BE2C (cell line): ENCODE measurements at regions not wholly inside any gene's neighbourhood (a gene's known extent, or its start where the extent isn't known, plus 50 kb on each side); places are given as distances from the start of the nearest gene placed in this dataset.

Experiments
- DNase-seq: peaks from one replicate; pipeline ENCODE4 v3.0.0-alpha.2; 2020
- H3K27me3 ChIP-seq: fragments of 250-450 bp; sonication (Bioruptor Pico); 2 replicates; pipeline ENCODE4 v1.5.1; 2020; ENCODE audit warnings: mild to moderate bottlenecking
- H3K36me3 ChIP-seq: fragments of 250-450 bp; sonication (Bioruptor Pico); 2 replicates; pipeline ENCODE4 v1.5.1; 2020; ENCODE audit warnings: mild to moderate bottlenecking
- H3K4me1 ChIP-seq: fragments of 250-450 bp; sonication (Bioruptor Pico); 2 replicates; pipeline ENCODE4 v1.5.1; 2020
- H3K4me3 ChIP-seq: 2 replicates; pipeline ENCODE4 v1.5.1; 2011; ENCODE audit warnings: low read depth, low read length
- H3K9me3 ChIP-seq: fragments of 250-450 bp; sonication (Bioruptor Pico); 2 replicates; pipeline ENCODE4 v1.5.1; 2020
- CTCF ChIP-seq: IDR thresholded peaks from 2 replicates; pipeline ENCODE4 v1.5.1; 2012; ENCODE audit warnings: mild to moderate bottlenecking, low read depth, low read length

GRCh38 chr6:140393665-140394540 is 1019.5 kb upstream of the CITED2 start:
- DNase-seq = no peak
- no peak for TF ChIP-seq CTCF
- no peaks in the 10 kb centered on the region for H3K4me1 ChIP-seq

GRCh38 chr6:140388815-140389214 is 1014.4 kb upstream of the CITED2 start:
- no peaks in the 10 kb centered on the region for H3K4me1 ChIP-seq
- no peaks in the 10 kb centered on the region for H3K9me3 ChIP-seq
- H3K4me3 ChIP-seq = no peak overlapping the region
- no peak for DNase-seq
- TF ChIP-seq CTCF = no peak
- no peaks in the 10 kb centered on the region for H3K27me3 ChIP-seq
- no peaks in the 10 kb centered on the region for H3K36me3 ChIP-seq

More at GRCh38 chr6:140393665-140394540, 1019.5 kb upstream of the CITED2 start:
- no peaks in the 10 kb centered on the region for H3K27me3 ChIP-seq
- no peaks in the 10 kb centered on the region for H3K36me3 ChIP-seq
- H3K4me3 ChIP-seq = no peak overlapping the region
- no peaks in the 10 kb centered on the region for H3K9me3 ChIP-seq

- TF ChIP-seq CTCF = no peak
- Histone ChIP-seq H3K36me3 (no peaks in the 10 kb centered on the region), H3K9me3 (no peaks in the 10 kb centered on the region)
These were observed 1013.8 kb upstream of the CITED2 start for GRCh38 chr6:140388192-140388802.

GRCh38 chr6:140385679-140386078 is 1011.2 kb upstream of the CITED2 start:
- Histone ChIP-seq H3K27me3 (no peaks in the 10 kb centered on the region), H3K4me1 (no peaks in the 10 kb centered on the region), H3K9me3 (no peaks in the 10 kb centered on the region), H3K36me3 (no peaks in the 10 kb centered on the region), H3K4me3 (no peak overlapping the region)
- no peak for TF ChIP-seq CTCF
- DNase-seq = no peak

More at GRCh38 chr6:140388192-140388802, 1013.8 kb upstream of the CITED2 start:
- Histone ChIP-seq H3K27me3 (no peaks in the 10 kb centered on the region), H3K4me1 (no peaks in the 10 kb centered on the region), H3K4me3 (no peak overlapping the region)
- no peak for DNase-seq

GRCh38 chr6:140382355-140382754 is 1007.9 kb upstream of the CITED2 start:
- DNase-seq = no peak
- TF ChIP-seq CTCF = no peak
- H3K4me3 ChIP-seq = no peak overlapping the region
- H3K36me3 ChIP-seq = no peaks in the 10 kb centered on the region
- H3K4me1 ChIP-seq = no peaks in the 10 kb centered on the region
- no peaks in the 10 kb centered on the region for H3K27me3 ChIP-seq
- no peaks in the 10 kb centered on the region for H3K9me3 ChIP-seq
